LNCAP (cell line): ENCODE measurements at regions not wholly inside any gene's neighbourhood (a gene's known extent, or its start where the extent isn't known, plus 50 kb on each side); places are given as distances from the start of the nearest gene placed in this dataset.

ENCODE experiments used
- TF ChIP-seq, protein P1 (sequence below): fragments of 450-650 bp; IDR thresholded peaks from 2 replicates; pipeline ENCODE4 v1.5.1; 2017; ENCODE audit warnings: mild to moderate bottlenecking

DNA sequence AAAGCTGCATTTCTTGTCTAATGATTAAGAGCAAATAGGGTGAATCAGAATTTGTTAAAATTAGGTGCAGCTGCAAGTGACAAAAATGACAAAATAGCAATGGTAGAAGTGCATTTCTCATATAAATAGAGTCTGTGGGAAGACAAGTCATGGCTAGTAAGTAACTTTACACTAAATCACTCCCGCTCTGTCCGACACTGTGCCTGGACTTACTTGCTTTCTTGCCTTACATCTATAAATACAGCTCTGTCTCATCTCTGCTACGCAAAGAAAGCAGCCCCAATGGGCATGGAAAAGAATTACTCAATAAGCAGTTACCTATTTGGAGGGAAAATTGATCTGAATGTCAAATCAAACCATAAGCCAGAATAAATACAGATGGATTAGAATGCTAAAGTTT, 245.4 kb upstream of the KRR1 start:
- TF ChIP-seq, protein P1, sequence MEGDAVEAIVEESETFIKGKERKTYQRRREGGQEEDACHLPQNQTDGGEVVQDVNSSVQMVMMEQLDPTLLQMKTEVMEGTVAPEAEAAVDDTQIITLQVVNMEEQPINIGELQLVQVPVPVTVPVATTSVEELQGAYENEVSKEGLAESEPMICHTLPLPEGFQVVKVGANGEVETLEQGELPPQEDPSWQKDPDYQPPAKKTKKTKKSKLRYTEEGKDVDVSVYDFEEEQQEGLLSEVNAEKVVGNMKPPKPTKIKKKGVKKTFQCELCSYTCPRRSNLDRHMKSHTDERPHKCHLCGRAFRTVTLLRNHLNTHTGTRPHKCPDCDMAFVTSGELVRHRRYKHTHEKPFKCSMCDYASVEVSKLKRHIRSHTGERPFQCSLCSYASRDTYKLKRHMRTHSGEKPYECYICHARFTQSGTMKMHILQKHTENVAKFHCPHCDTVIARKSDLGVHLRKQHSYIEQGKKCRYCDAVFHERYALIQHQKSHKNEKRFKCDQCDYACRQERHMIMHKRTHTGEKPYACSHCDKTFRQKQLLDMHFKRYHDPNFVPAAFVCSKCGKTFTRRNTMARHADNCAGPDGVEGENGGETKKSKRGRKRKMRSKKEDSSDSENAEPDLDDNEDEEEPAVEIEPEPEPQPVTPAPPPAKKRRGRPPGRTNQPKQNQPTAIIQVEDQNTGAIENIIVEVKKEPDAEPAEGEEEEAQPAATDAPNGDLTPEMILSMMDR: no peak

DNA sequence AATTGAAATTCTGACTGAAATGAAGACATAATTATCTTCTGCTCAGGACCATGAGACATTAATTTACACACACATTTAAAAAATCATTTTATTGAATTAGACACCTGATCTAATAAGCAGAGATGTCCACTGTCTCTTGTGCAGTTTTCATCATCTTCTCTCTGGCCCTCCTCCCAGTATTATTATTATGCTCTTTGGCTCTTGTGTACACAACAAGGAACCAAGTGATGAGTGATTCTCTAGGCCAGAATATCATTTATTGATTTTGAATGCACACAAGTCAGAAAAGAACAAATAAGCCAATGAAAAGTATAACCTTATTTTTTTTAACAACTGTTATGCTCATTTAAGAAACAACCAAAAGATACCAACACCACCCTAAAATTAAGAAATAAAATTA, 244.7 kb upstream of the KRR1 start:
- TF ChIP-seq, protein P1: no peak

DNA sequence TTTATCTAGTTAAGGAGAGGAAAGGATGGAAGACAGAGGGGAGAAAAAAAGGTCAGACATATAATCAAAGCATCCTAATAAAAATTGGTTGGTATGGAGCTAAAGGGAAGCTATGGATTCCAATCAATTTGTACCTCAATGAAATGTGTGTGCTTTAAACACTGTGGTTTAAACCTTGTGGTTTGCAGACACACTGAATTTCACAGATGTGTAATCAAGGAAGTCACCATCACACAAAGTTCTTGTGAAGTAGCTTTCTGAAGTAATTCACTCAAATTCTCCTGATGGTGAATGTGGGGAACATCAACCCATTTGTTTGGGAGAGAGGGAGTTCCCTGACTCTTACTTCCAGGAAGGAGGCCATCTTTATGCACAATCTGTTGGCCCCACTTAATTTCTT, 243.3 kb upstream of the KRR1 start:
- TF ChIP-seq, protein P1: no peak

DNA sequence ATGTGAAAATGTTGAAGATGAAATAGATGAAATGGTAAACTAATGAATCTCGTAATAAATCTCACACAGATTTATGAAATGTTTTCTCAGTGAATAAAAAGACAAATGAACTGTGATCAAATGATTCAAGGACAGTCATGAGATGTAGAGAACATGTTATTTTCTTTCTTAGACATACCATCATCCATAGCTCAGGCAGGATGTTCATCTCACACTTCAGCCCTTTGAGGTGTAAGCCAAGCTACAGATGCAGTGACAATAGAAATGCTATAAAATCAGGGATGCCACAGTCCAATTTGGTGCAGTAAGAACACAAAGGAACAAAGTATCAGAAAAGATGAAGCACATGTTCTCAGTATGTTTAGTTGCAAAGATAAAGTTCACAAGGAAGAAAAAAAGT, 242.7 kb upstream of the KRR1 start:
- TF ChIP-seq, protein P1: no peak

DNA sequence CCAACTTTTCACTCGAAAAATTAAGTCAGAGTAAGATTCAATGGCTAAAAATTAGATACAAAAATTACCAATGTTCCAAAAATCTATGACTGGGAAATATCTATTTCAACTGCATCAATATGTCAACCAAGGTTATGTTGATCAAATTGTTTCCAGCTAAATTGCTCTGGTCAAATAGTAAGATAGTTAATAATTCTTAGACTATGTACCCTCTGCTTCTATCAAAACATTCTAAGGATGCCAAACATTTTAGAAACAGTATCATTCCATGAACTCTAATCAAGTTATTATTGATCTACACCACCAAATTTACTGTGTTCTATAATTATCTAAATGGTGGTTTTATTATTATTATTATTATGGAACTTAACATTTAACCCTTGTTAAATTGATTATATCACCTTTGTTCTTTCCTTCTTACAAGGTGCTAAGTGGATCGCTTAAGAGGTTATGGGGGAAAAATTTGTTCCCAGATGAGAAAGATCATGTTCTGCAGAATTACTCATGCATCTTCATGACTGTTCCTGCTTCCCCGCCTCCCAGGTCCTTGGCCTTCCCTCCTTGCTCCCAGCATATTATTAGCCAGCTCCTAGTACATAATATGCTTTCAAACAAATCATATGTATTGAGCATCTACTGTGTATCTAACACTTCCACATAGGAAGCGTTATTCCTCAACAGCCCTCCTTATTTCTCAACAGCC, 240.5 kb upstream of the KRR1 start:
- TF ChIP-seq, protein P1: no peak

DNA sequence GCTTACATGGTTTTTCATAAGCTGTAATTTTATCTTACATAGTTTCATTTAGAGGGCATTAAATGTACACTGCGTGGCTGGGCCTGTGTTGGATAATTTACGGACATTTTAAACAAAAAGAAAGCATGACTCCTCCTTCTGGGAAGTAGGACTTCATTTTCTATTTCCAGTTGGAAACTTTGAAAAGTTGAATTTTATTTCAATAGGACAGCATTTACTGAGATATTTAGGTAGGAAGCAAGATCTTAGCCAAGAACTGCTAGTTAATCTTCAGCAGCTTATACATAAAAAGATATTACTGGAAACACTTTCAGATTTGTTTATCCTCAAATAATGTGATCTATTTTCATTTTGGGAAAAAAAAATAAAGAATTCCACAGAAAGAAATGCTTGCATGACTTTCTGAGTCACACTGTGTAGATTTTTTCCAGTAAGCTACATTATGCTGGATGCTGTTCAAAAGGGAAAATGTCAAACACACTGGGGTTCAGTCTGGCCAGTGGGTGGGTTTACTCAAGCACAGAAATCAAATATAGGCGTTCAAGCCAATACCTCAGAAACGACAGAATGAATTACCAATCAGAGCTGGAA, 239.4 kb upstream of the KRR1 start:
- TF ChIP-seq, protein P1: no peak

DNA sequence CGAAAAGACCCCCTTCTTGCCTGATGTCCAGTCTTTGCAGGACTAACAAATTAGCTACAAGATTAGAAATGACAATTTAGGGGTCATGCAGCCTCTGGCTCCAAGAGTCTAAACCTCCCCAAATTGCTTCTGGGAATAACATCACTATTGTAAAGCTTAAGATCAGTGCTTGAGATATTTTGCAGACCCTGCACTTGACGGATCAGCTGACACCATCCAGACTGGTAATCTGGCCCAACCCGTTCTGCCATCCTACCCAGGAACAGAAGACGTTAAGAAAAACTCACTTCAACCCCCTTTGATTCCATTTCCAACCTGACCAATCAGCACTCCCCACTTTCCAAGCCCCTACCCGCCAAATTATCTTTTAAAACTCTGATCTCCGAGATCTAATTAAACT, 236.7 kb upstream of the KRR1 start:
- TF ChIP-seq, protein P1: no peak
